Islet precursor cell (in vitro differentiated cells): ENCODE measurements at regions not wholly inside any gene's neighbourhood (a gene's known extent, or its start where the extent isn't known, plus 50 kb on each side); places are given as distances from the start of the nearest gene placed in this dataset.
"Not testable (repeated sequence)": the region's sequence is repeated elsewhere in the genome, so short reads cannot be mapped to it uniquely, and the experiment has no call there.

Experiments used
- DNase-seq: peaks from one replicate; pipeline ENCODE4 v3.0.0-alpha.2; 2018

DNA sequence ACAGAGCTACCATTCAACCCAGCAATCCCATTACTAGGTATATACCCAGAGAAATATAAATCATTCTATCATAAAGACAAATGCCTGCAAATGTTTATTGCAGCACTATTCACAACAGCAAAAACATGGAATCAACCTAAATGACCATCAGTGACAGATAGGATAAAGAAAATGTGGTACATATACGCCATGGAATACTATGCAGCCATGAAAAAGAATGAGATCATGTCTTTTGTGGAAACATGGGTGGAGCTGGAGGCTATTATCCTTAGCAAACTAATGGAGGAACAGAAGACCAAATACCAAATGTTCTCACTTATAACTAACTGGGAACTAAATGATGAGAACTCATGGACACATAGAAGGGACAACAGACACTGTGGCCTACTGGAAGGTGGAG is 318.9 kb downstream of the ZIC3 start:
- DNase-seq, result not testable (repeated sequence)

DNA sequence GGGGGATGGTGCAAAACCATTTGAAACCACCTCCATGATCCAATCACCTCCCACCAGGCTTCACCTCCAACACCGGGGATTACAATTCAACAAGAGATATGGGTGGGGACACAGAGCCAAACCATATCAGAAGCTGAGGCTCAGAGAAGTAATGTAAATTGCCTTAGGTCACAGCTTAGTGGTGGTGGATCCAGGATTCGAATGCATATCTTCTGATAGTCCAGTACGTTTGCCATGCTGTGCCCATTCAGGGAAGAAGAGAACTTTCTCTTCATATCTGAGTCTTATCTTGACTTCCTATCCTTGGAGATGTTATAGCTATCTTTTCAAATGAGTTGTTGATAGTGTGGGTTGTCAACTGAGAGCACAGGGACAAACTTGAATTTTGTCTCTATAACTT is 325.5 kb downstream of the ZIC3 start:
- DNase-seq, result no peak

DNA sequence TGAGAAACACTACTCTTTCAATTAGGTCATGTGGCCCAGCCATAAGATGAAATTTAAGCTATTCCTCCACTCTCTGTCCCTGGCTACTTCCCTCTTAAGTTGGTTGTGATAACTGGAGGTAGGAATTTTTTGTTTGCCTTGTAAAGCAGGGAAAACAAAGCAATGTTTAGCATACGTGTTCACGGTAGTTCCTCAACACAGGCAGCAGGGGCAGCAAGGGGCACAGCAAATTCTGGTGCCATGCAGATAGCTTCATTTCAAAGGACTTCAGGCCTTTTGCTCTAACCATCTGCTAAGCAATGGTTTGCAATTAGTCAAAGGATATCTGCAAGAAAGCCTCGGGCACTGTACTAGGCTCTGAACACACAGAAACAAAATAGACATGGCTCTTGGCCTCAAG is 330.2 kb downstream of the ZIC3 start:
- no peak for DNase-seq

DNA sequence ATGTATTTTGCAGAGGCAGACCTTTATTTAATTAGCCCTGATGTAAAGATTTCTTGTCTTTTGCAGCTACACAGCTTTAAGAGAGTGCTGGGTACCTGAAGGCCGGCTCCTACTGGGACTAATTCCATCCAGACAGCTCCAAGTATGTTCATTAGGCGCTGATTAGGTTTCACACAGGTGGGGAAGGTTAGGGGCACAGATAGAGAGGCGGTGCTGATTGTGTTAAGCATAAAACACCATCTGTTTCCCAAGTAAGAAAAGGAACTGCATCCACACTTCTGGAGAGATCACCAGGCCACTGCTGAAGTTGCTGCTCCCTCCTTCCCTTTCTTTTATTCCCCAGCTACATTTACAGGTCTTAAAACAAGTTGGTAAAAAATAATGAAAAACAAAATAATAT is 349.5 kb downstream of the ZIC3 start:
- DNase-seq, result no peak

DNA sequence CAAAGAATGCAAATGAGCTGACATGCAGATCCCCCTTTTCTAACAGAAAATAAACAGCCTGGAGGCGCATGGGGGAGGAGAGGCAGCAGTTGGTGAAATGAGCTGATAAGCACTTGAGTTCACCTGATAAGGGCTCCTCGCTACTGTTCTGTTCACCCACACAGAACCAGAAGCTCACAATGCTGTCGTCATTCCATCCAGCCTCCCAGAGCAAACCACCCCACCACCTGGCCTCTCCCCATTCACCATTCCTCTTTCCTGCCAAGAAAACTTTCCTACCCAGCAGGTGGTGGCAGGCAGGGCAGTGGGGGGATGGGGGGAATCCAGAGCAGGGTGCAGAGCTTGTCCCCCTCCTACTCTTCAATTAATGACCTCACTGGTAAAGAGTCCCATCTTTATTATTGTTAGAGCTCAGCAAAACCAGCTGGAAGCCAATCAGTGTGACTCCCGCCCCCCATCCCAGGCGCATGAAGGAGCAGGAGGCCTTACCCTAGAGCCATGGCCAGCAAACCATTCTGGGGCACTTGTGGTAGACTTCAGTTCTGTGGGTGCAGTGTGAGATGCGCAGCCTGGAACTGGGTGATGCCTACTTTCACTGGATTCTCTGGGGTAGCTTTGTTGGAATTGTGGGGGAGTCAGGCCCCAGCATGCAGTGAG is 350.3 kb downstream of the ZIC3 start:
- DNase-seq, result peak; percentile 55

DNA sequence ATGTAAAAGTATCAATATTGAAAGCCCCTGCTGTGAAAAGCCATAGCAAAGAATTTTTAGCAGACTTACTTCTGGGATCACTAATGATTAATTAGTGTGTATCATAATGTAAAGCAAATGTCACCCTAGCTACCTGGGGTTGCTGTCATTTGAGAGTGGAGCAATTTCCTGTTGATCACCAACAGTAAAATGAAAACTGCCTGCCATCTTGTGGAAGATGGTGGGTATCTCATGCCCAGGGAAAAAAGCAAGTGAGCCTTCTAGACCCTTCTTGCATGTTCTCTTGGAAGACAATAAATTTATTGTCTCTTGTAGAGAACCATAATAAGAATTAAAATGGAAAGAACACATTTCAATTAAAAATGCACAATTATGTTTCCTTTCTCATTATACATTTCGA is 360.2 kb downstream of the ZIC3 start:
- no peak for DNase-seq

DNA sequence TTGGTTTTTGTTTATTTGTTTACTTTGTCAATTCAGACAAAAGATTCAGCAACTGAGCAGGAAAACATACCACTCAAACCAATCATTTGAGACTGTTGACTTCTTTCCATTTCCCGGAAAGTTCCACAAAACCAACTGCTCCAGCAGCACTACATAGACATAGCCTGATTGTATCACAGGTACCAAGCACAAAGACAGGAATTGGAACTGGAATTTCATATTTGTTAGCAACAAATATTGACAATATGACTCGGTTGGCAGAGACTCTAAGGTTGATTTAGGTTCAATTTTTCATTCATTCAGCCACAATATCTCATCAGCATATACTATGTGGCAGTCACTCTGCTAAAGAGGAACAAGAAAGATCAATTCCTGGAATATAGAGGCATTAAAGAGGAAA is 364.0 kb downstream of the ZIC3 start:
- DNase-seq, result no peak

DNA sequence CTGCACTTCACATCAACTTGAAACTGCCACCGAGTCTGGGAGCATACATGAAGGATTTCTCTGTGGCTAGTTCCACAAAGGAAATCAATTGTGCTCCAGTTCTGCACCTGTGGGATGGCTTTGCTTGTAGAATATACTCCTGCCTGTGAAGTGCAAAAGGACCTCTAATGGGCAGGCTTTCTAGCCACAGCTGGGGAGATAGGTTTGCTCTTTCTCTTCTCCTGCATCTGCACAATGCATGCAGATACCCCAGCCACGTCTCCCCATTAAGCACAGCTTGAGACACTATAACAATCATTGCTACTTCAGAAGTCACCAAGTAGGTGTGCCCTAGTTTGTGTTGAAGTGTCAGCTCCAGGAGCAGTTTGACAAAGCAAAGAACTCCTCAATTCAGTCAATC is 364.6 kb downstream of the ZIC3 start:
- no peak for DNase-seq

DNA sequence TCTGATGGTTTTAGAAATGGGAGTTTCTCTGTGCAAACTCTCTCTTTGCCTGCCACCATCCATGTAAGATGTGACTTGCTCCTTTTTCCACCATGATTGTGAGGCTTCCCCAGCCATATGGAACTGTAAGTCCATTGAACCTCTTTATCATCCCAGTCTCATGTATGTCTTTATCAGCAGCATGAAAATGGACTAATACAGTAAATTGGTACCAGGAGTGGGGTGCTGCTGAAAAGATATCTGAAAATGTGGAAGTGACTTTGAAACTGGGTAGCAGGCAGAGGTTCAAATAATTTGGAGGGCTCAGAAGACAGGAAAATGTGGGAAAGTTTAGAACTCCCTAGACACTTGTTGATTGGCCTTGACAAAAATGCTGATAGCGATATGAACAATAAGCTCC is 368.3 kb downstream of the ZIC3 start:
- not testable (repeated sequence) for DNase-seq

DNA sequence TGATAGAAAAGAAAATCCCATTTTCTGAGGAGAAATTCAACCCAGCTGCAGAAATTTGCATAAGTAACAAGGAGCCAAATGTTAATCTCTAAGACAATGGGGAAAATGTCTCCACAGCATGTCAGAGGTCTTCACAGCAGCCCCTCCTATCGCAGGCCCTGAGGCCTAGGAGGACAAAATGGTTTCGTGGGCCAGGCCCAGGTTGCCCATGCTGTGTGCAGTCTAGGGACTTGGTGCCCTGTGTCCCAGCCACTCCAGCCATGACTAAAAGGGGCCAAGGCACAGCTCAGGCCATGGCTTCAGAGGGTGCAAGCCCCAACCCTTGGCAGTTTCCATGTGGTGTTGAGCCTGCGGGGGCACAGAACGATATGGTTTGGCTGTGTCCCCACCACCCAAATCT is 369.0 kb downstream of the ZIC3 start:
- not testable (repeated sequence) for DNase-seq

DNA sequence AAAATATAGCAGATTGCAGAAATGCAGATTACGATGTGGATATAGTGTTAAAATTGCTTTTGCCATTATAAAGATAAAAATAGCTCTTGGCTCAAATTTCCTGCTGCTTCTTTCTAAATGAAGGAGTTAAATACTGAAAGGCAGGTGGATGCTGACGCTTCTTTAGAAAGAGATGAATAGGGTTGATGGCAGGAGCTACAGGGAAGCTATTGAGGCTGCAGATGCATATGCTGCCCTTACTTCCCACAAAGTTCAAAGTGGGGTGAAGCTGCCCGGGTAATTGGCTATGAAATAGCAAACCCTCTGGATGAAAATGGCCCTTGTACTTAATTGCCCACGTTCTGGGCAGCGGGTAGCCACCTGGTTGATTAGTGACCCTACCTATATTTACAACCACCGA is 379.5 kb downstream of the ZIC3 start:
- DNase-seq, result no peak

DNA sequence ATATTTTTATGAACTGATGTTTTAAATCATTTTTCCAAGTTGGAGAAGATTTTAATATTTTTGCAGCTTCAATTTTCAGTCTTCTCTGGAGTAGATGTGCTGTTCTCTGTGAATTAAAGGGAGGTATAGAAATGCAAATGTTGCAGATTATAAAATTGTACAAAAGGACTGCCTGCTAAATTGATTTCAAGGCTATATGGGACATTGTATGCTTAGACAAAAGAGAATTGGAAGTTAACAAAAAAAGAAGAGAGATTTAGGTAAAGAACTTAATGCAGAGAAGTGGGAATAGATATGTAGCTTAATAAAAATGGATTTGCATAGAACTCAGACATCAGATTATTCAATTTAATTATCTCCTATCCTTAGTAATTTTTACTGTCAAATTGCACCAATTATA is 403.3 kb downstream of the ZIC3 start:
- no peak for DNase-seq

DNA sequence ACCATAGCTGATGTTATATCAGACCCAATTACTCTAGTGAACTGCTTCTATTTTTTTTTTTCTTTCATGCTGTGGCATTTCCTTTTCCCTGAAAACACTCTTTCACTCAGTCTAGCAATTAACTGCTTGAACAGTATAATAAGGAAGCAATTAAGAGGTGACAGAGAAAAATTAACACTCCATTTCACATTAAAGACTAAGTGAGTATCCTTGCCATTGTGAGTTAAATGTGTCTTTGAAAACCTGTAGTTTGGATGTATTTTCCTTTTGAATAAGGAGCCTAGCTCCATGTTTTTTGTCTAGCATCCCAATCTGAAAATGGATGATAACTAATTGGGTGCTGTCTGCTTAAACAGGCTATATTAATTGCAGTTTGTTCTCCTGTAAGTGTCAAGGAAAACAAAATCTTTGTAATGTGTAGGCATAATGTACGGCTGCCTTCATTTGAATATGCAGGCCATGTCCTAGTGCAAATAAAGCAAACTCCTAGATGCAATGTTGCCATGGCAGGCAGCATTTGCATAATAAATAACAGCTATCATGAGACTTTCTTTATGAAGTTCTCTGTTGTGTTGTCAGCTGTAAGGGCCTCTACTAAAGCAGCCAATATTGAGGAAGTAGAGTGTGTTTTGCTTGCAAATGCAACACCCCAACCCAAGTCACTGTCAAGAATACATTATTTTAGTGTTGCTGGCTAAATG is 416.7 kb downstream of the ZIC3 start:
- DNase-seq, result no peak

DNA sequence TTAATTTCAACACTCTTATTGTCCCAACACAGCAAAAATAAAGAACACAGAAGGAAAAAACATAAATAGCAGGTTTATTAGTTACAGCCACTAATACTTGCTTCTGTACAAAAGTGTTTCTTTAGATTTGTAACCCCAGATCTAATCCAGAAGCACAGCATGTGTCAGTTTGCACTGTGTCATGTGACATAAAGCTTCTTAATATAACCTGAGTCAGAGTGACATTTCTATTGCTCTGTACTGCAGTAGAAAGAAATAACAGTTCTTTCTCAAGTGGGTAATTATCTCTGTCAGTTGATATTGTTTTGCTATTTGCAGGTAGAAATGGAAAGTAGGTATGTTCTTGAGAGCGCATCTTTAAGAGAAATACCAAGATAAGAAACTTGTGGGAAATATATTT is 422.5 kb downstream of the ZIC3 start:
- DNase-seq, result no peak

DNA sequence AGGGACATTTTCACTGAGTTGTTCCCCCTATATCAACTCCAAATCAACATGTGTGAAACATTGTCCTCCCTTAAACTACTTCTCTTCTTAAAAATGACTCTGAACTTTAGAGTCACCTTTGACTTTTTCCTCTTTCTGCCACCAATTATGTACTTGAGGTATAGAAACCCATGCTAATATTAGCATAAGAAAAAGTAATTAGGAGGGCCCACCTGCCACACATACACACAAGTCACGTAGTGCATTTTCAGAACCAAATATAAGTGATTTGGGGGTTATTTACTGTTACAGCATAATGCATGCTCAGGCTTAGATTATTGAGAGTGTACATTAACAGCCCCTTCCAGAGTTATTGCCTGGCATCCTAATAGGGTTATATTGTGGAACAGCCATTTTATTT is 432.7 kb downstream of the ZIC3 start:
- no peak for DNase-seq

DNA sequence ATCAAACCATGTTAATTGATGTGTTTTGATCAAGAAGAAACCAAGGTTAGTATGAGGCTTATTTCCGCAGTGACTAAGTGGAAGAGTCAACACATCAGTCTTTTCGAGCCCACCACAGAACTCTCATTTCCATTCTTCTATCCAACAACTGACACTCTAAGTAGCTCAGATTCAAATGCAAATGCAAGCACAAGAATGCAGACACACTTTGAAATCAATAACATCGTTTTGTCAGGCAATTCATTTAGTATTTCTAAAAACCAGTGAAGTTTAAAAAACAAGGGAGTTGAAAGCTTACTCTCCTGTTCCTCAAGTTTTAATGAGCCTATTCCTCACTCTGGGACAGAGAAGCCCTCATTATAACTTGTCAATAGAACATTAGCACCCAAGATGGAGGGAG is 433.1 kb downstream of the ZIC3 start:
- DNase-seq, result no peak

DNA sequence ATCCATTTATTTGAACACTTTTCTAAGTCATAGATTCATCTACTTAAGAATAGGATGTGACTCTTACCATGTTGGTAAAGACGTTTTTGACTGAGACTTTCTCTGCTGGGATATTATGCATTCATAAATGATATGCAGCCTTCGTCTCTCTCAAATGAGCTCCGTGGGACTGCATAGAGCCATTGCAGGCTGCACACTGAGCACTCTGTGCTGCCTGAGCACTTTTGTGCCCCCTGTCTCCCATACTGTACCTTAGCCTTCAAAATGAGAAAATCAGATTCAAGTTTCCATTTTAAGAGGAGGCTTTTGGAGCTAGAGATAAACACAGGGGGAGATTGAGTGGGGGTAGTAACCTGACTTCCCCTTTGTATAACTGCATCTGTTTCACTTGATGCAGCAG is 433.6 kb downstream of the ZIC3 start:
- no peak for DNase-seq

DNA sequence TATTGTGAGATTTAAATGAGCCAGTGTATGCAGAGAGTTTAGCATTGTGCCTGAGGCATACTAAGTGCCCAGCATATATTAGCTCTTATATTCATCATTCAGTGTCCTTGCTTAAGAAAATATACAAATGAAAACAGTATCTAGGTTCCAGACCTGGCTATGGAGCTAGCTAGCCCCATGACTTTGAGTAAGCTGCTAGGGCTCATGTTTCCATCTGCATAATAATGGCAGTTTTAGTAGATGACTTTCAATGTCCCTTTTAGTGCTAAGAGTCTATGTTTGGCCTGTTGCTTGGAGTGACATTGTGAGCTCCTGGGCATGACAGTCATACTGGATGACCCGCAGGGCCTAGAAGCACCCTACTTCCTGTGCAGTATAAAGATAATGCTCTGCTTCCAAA is 435.3 kb downstream of the ZIC3 start:
- DNase-seq, result no peak

DNA sequence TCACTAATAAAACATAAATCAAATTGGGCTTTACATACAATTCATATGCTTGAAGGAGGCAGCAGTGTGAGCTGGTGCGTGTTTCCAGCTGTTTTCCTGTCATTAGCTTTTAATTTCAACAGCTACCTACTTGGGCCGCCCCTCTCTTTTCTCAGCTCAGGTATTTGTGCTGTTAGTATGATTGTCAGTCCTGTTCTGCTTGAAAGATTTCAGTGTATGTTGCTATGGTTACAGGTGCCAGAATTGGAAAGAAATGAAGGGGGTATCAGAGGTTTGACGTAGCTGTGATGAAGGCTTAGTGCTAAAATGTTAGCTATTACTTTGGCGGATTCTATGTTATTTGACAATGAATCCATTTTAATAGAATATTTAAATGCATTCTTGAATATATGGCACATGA is 440.3 kb downstream of the ZIC3 start:
- no peak for DNase-seq

DNA sequence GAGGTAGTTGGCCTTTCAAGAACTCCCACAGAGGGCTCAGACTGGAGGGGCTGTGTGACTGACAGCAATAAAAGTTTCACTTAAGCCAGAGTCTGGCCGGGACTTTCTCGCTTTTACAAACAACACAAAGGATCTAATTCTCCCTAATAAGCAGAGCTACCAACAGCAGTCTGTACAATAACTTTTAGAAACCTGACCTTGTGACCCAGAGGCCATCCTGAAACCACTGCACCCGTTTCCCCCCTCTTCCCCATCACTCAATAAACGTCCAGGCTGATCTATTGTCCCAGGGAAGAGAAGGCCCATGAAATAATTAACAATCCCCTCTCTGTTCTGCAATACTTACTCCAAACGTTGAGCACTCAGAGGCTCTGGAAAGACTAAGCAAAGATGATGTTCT is 442.4 kb downstream of the ZIC3 start:
- peak; percentile 63 for DNase-seq

DNA sequence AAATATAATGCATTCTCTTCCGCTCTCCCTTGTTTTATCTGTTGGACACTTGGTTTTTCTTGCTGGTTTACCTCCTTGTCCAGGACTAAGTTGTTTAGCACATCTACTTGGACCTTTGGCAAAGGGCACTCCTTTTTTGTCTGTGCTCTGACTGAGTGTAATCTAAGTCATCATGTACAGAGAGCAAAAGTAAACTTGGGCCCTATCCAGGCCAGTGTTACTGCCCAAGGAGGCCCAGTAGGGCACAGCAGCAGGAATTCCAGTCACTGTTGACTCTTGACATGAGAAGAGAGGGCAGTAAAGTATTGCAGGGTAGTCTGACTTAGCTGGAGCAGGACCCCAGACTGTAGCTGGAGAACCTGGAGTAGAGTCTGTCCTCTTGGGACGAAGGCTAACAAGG is 445.5 kb downstream of the ZIC3 start:
- DNase-seq, result no peak

DNA sequence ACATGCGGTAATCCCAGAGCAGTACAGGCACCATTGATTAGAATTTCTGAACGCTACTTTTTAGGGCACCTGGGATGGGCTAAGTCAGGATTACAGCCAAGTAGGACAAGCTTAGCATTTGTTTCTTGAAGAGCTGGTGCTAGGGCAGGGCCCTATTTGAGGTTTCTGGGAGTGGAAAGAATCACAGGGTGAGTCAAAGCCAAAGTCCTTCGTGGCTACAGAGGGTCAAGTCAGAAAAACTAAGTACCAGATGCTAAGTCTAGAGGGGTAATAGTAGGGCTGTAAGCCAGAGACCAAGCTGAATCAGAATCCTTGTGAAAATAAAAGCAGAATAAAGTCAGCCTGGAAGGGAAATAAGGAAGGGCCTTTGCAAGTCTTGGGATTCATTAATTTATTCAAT is 448.6 kb downstream of the ZIC3 start:
- no peak for DNase-seq

DNA sequence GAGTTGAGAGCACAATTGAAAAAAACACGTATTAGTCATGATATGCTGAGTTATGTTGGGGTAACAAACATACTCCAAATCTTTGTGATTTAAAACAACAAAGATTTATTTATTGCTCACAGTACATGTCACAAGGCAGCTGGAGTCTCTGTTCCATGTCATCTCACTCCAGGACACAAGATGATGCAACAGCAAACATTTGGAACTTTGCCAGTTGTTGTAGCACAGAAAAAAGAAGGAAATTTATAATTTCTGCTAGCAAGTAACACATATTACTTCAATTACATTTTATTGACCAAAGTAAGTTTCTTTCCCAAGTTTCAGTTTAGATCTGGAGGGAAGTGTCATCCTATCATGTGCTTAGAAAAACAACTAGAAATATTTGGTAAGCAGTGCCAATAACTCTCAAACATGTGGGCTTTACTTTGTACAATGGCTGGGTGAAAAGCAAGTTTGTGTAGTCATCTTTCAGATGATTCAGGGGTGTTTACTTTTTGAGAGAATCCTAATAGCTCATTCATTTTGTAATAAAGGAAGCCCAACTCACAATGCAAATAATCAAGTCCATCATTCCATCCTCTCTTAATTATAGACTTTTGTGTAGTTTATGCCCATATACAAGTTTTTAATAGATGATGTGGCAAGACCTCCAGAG is 452.3 kb downstream of the ZIC3 start:
- DNase-seq, result no peak

DNA sequence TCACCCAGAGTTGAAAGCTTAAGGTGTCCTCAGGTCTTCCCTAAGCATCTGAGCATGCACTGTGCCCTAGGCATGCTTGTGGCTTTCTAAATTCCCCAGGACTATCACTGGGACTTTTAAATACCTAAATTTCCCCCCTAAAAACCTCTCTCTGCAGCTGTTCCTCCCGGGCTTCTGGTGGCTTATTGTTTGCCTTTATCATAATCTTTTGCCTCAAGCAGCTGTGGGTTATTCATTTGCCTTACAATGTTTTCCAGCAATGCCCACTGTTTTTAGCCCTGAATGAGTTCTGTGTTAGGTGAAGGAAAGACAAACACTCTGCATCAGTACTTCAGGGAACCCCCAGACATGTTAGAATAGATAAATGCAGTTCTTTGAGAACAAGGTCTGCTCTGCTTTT is 455.0 kb downstream of the ZIC3 start:
- no peak for DNase-seq

DNA sequence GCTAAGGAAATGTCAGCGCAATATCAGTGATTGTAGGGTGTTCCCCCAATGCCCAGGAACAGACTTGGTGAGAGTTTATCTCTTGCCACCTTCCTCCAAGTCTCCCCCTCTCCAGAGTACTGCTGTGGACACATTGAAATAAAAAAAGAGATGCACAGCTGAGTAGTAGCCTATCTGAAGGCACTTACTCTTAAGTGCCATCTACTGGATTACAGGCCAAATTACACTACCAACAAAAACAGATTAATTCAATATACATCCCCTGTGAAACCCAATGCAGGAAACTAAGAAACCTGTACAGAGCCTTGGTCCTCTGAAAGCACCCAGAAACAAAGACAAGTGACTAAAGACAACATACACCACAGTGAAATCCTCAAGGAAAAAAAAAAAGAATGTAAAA is 460.3 kb downstream of the ZIC3 start:
- no peak for DNase-seq
